OCI-LY7 (cell line): ENCODE measurements at regions not wholly inside any gene's neighbourhood (a gene's known extent, or its start where the extent isn't known, plus 50 kb on each side); places are given as distances from the start of the nearest gene placed in this dataset.

Experiments used
- BruUV-seq: library from RNA; stranded (reverse); fragments of 400-500 nt; replicated peaks from 2 replicates; lab custom pipeline; 2021; lab: Mats Ljungman, UMichigan
- CTCF ChIA-PET: fragments of 300-600 bp; sonication (Branson Sonifier 250); formaldehyde crosslinking; loops from one replicate; lab custom pipeline; 2022; ENCODE audit warnings: antibody characterized with exemption; ENCODE audit not compliant: unreplicated experiment; lab: Charles Lee
- POLR2A ChIA-PET: fragments of 300-600 bp; sonication (Branson Sonifier 250); formaldehyde crosslinking; loops from one replicate; lab custom pipeline; 2022; ENCODE audit warnings: antibody characterized with exemption; lab: Charles Lee
- DNase-seq: peaks from one replicate; pipeline ENCODE4 v3.0.0-alpha.2; 2015; ENCODE audit warnings: low spot score
- H2AFZ ChIP-seq: fragments of 200-600 bp; sonication (generic), shearing (Covaris generic); 2 replicates; pipeline ENCODE4 v1.6.1; 2014; ENCODE audit warnings: mild to moderate bottlenecking, antibody characterized with exemption, low read length, moderate library complexity
- H3K27ac ChIP-seq: fragments of 200-600 bp; sonication (generic); 2 replicates; pipeline ENCODE4 v1.5.1; 2014; ENCODE audit warnings: mixed run types, low read depth, mild to moderate bottlenecking, moderate library complexity, low read length, inconsistent platforms; ENCODE audit not compliant: poor library complexity, severe bottlenecking
- H3K36me3 ChIP-seq: fragments of 200-600 bp; sonication (generic); 2 replicates; pipeline ENCODE4 v1.6.1; 2014; ENCODE audit warnings: mild to moderate bottlenecking, antibody characterized with exemption, low read length, moderate library complexity, mixed read lengths; ENCODE audit not compliant: insufficient read depth
- H3K4me1 ChIP-seq: fragments of 200-600 bp; sonication (generic); 2 replicates; pipeline ENCODE4 v1.5.1; 2014; ENCODE audit warnings: mild to moderate bottlenecking, low read length; ENCODE audit not compliant: insufficient read depth, poor library complexity, severe bottlenecking
- H3K4me2 ChIP-seq: fragments of 200-600 bp; sonication (generic); 2 replicates; pipeline ENCODE4 v1.6.1; 2014; ENCODE audit warnings: mild to moderate bottlenecking, low read length
- H3K4me3 ChIP-seq: fragments of 200-600 bp; sonication (generic); 2 replicates; pipeline ENCODE4 v1.5.1; 2014; ENCODE audit warnings: mild to moderate bottlenecking, low read depth, low read length; ENCODE audit not compliant: poor library complexity, severe bottlenecking
- H3K79me2 ChIP-seq: fragments of 200-600 bp; sonication (generic); 2 replicates; pipeline ENCODE4 v1.6.1; 2016; ENCODE audit warnings: low read depth, mild to moderate bottlenecking, low read length, moderate library complexity, mixed read lengths; ENCODE audit not compliant: insufficient read depth
- H3K9me2 ChIP-seq: fragments of 200-600 bp; sonication (generic); 2 replicates; pipeline ENCODE4 v1.6.1; 2016; ENCODE audit warnings: mild to moderate bottlenecking, low read length, mixed read lengths; ENCODE audit not compliant: insufficient read depth
- H3K9me3 ChIP-seq: fragments of 200-600 bp; sonication (generic); 2 replicates; pipeline ENCODE4 v1.6.1; 2014; ENCODE audit warnings: mild to moderate bottlenecking, mixed run types, low read length, mixed read lengths
- H4K20me1 ChIP-seq: fragments of 200-600 bp; sonication (generic); 2 replicates; pipeline ENCODE4 v1.6.1; 2014; ENCODE audit warnings: mild to moderate bottlenecking, antibody characterized with exemption, low read length, moderate library complexity, mixed read lengths; ENCODE audit not compliant: insufficient read depth
- CTCF ChIP-seq: fragments of 200-600 bp; sonication (generic); conservative IDR thresholded peaks from 2 replicates; pipeline ENCODE4 v1.5.1; 2014; ENCODE audit warnings: mild to moderate bottlenecking, antibody characterized with exemption, low read length, moderate library complexity, mixed read lengths
- EZH2phosphoT487 ChIP-seq: fragments of 200-600 bp; sonication (generic); IDR thresholded peaks from 2 replicates; pipeline ENCODE4 v1.6.1; 2018; ENCODE audit warnings: low read depth, borderline replicate concordance, mild to moderate bottlenecking, mixed run types, antibody characterized with exemption, low read length, moderate library complexity, mixed read lengths
- intact Hi-C: fragments of 100-400 bp; cut with micrococcal nuclease; formaldehyde crosslinking; loops from one replicate; pipeline ENCODE4 v1.10.0; 2022; ENCODE audit not compliant: unreplicated experiment

GRCh38 chr14:41285186-41285748 is 321.4 kb upstream of the LRFN5 start:
- Histone ChIP-seq H3K4me3 (no peak overlapping the region), H3K27ac (no peak overlapping the region), H3K4me1 (no peaks in the 10 kb centered on the region), H3K79me2 (no peaks in the 10 kb centered on the region), H3K9me2 (no peaks in the 10 kb centered on the region), H4K20me1 (no peaks in the 10 kb centered on the region), H3K9me3 (0 out of 2 replicates have a peak, but pooled peaks cover 3% of the 10 kb centered on the region), H2AFZ (no peak overlapping the region), H3K36me3 (no peaks in the 10 kb centered on the region), H3K4me2 (no peak overlapping the region)
- no TSS peak for BruUV-seq
- intact Hi-C loops, result no loop called here
- ChIA-PET CTCF (no interaction called here), POLR2A (no interaction called here)
- peak; percentile 12 for DNase-seq
- TF ChIP-seq EZH2phosphoT487, result no peak
- TF ChIP-seq CTCF, result no peak

- intact Hi-C loops, result no loop called here
Measured at GRCh38 chr14:41280745-41281144, 325.9 kb upstream of the LRFN5 start.

More at GRCh38 chr14:41280745-41281144, 325.9 kb upstream of the LRFN5 start:
- H3K4me3 ChIP-seq, result no peak overlapping the region
- 0 out of 2 replicates have a peak, but pooled peaks cover 3% of the 10 kb centered on the region for H3K9me3 ChIP-seq
- no peak overlapping the region for H3K4me2 ChIP-seq
- no peaks in the 10 kb centered on the region for H3K4me1 ChIP-seq
- POLR2A ChIA-PET, result no interaction called here
- CTCF ChIA-PET, result no interaction called here
- H3K9me2 ChIP-seq, result no peaks in the 10 kb centered on the region
- no peaks in the 10 kb centered on the region for H4K20me1 ChIP-seq
- DNase-seq, result no peak
- no peak overlapping the region for H2AFZ ChIP-seq
- H3K27ac ChIP-seq, result no peak overlapping the region
- no peaks in the 10 kb centered on the region for H3K36me3 ChIP-seq
- H3K79me2 ChIP-seq, result no peaks in the 10 kb centered on the region
- peak; percentile 35; the same call in 1 of the 2 replicates for TF ChIP-seq CTCF
- TF ChIP-seq EZH2phosphoT487, result no peak
- no TSS peak for BruUV-seq
